ENCODE measurements at regions not wholly inside any gene's neighbourhood (a gene's known extent, or its start where the extent isn't known, plus 50 kb on each side); places are given as distances from the start of the nearest gene placed in this dataset.
"Not testable (repeated sequence)": the region's sequence is repeated elsewhere in the genome, so short reads cannot be mapped to it uniquely, and the experiment has no call there.

DNA sequence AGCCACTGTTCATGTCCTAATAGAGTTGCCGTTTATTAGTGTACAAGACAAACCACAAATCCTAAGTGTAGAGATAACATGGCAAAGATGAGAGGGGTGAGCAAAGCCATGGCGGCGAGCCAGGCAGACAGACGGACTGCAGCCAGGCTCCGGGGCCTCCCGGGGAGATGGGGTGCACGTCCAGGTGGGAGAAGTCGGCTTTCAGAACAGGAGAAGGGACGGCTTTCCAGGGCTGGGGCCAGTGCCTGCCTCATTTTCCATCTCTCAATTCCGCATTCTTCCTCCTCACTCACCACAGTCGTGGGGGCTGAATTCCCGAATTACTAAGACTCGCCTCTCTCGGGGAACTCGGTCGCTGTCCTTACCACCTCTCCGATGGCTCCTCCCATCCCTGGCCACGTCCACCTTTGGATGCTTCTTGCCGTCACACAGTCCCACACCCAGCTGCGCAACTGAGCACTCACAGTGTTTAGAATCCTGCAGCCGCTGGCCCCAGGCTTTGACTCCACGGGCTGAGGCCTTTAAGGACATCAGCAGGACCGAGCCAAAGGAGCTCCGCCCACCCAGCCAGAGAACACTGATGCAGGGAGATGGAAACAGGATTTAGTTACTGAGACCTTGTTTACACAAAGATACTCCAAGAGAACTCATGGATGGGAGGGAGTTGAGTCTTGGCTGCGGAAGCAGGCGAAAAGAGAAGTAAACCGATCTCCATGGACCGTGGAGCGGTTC, 59.7 kb downstream of the RNF112 start:
- POLR2A ChIA-PET: interaction anchor here (1.2 kb wide), 1 partner anchor 9 kb away, joined by 3 read pairs; no protein-coding TSS in a partner anchor

DNA sequence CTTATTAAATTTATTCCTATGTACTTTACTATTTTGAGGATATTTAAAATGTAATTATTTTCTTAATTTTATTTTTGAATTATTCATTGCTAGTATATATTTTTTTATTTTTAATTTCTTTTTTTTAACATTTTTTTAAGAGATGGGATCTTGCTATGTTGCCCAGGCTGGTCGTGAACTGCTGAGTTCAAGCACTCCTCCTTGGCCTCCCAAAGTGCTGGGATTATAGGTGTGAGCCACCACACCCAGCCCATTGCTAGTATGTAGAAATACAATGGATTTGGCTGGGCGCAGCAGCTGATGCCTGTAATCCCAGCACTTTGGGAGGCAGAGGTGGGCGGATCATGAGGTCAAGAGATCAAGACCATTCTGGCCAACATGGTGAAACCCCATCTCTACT, 59.2 kb upstream of the SLC47A1 start:
- CTCF ChIA-PET; DNase-seq (ENCODE audit: extremely low spot score); POLR2A ChIA-PET: not testable (repeated sequence)

More for the DNA sequence above, 59.7 kb downstream of the RNF112 start:
- TF ChIP-seq, protein P1, sequence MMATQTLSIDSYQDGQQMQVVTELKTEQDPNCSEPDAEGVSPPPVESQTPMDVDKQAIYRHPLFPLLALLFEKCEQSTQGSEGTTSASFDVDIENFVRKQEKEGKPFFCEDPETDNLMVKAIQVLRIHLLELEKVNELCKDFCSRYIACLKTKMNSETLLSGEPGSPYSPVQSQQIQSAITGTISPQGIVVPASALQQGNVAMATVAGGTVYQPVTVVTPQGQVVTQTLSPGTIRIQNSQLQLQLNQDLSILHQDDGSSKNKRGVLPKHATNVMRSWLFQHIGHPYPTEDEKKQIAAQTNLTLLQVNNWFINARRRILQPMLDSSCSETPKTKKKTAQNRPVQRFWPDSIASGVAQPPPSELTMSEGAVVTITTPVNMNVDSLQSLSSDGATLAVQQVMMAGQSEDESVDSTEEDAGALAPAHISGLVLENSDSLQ (IDR thresholded peaks at IDR 0.05): no peak
- TF ChIP-seq FOXA1 (IDR thresholded peaks at IDR 0.05) (no peak), NFRKB (IDR thresholded peaks at IDR 0.05) (no peak), L3MBTL2 (conservative IDR thresholded peaks at IDR 0.05) (no peak), TARDBP (IDR thresholded peaks at IDR 0.05) (no peak), LEF1 (IDR thresholded peaks at IDR 0.05; ENCODE audit: borderline replicate concordance) (no peak), BHLHE40 (IDR thresholded peaks at IDR 0.05; ENCODE audit: borderline replicate concordance) (no peak), FOXK2 (IDR thresholded peaks at IDR 0.05) (no peak), HDGF (IDR thresholded peaks at IDR 0.05; ENCODE audit: borderline replicate concordance) (no peak), ZNF384 (IDR thresholded peaks at IDR 0.05) (no peak), ELF4 (IDR thresholded peaks at IDR 0.05) (no peak), SUZ12 (IDR thresholded peaks at IDR 0.05) (no peak), SP1 (IDR thresholded peaks at IDR 0.05) (no peak), FOXM1 (IDR thresholded peaks at IDR 0.05; ENCODE audit: borderline replicate concordance) (no peak), ARNT (IDR thresholded peaks at IDR 0.05) (no peak), CTBP1 (IDR thresholded peaks at IDR 0.05; ENCODE audit: borderline replicate concordance) (no peak)
- CTCF ChIA-PET: no interaction called here
- DNase-seq (ENCODE audit: extremely low spot score): no peak

DNA sequence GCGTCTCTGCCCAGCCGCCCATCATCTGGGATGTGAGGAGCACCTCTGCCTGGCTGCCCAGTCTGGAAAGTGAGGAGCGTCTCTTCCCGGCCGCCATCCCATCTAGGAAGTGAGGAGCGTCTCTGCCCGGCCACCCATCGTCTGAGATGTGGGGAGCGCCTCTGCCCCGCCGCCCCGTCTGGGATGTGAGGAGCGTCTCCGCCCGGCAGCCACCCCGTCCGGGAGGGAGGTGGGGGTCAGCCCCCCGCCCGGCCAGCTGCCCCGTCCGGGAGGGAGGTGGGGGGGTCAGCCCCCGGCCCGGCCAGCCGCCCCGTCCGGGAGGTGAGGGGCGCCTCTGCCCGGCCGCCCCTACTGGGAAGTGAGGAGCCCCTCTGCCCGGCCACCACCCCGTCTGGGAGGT, 57.9 kb upstream of the SLC47A1 start:
- CTCF ChIA-PET; DNase-seq (ENCODE audit: extremely low spot score); POLR2A ChIA-PET: not testable (repeated sequence)

DNA sequence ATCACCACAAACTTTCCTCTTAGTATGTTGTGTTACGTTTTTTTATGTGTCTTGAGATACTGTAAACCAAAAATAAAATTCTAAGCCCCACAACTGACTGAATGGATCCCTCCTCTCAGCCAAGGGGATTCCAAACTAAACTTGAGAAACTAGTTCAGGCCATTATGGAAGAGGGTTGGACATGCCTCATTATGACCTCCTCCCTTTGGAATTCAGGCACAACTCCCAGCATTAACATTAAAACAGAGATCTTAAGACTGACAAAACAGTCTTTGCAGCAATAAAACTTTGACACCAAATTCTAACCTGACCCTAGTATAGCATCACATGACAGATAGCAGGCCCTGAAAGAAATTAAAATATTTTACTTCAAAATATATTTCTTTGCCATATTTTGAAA, 51.1 kb upstream of the SLC47A1 start:
- CTCF ChIA-PET: no interaction called here
- POLR2A ChIA-PET: no interaction called here
- TF ChIP-seq HDGF (IDR thresholded peaks at IDR 0.05; ENCODE audit: borderline replicate concordance): no peak
- no peak for TF ChIP-seq ELF4 (IDR thresholded peaks at IDR 0.05)
- no peak for TF ChIP-seq SP1 (IDR thresholded peaks at IDR 0.05)
- no peak for TF ChIP-seq LEF1 (IDR thresholded peaks at IDR 0.05; ENCODE audit: borderline replicate concordance)
- no peak for TF ChIP-seq ARNT (IDR thresholded peaks at IDR 0.05)
- no peak for TF ChIP-seq TARDBP (IDR thresholded peaks at IDR 0.05)
- no peak for TF ChIP-seq ZNF384 (IDR thresholded peaks at IDR 0.05)
- TF ChIP-seq FOXA1 (IDR thresholded peaks at IDR 0.05): no peak
- TF ChIP-seq FOXK2 (IDR thresholded peaks at IDR 0.05): no peak
- TF ChIP-seq, protein P1 (IDR thresholded peaks at IDR 0.05): no peak
- TF ChIP-seq BHLHE40 (IDR thresholded peaks at IDR 0.05; ENCODE audit: borderline replicate concordance): no peak
- no peak for TF ChIP-seq FOXM1 (IDR thresholded peaks at IDR 0.05; ENCODE audit: borderline replicate concordance)
- TF ChIP-seq SUZ12 (IDR thresholded peaks at IDR 0.05): no peak
- no peak for TF ChIP-seq L3MBTL2 (conservative IDR thresholded peaks at IDR 0.05)
- TF ChIP-seq CTBP1 (IDR thresholded peaks at IDR 0.05; ENCODE audit: borderline replicate concordance): no peak
- no peak for TF ChIP-seq NFRKB (IDR thresholded peaks at IDR 0.05)
- DNase-seq (ENCODE audit: extremely low spot score): no peak
